ENCODE measurements at regions not wholly inside any gene's neighbourhood (a gene's known extent, or its start where the extent isn't known, plus 50 kb on each side); places are given as distances from the start of the nearest gene placed in this dataset.

GRCh38 chr7:47643716-47644400 is 61.9 kb upstream of the TNS3 start:
- DNase-seq, result no peak
- no peak overlapping the region for H3K4me3 ChIP-seq
- 93 to 97% methylated on average over 4 of the region's 4 CpGs for WGBS, 2 donors
- no peak for ATAC-seq (ENCODE audit: insufficient read depth, low FRiP score)
- no peaks in the 10 kb centered on the region for H3K9me3 ChIP-seq (ENCODE audit: control insufficient read depth in 4 of 4, insufficient read depth in 3 of 4, low read length in 3 of 4)
- no peak overlapping the region for H3K9ac ChIP-seq (ENCODE audit: insufficient read depth in 1 of 2, low read length in 2 of 2)
- H3K36me3 ChIP-seq (ENCODE audit: control insufficient read depth in 4 of 4, insufficient read depth in 4 of 4, low read length in 4 of 4), result no peaks in the 10 kb centered on the region
- H3K4me1 ChIP-seq (ENCODE audit: control insufficient read depth in 5 of 5, insufficient read depth in 5 of 5, low read length in 5 of 5), result peaks cover 0 to 31% (median 5%) of the 10 kb centered on the region in 5 donors
- no peak for TF ChIP-seq CTCF (IDR thresholded peaks at IDR 0.05; ENCODE audit: control extremely low read depth, extremely low read depth)
- no peaks in the 10 kb centered on the region for H3K27me3 ChIP-seq (ENCODE audit: control insufficient read depth in 3 of 3, insufficient read depth in 3 of 3, low read length in 2 of 3)
- no peak overlapping the region for H3K27ac ChIP-seq (ENCODE audit: low read depth in 1 of 2, low read length in 1 of 2)

GRCh38 chr7:47640265-47640664 is 58.4 kb upstream of the TNS3 start:
- 91 to 92% methylated on average over 8 of the region's 8 CpGs for WGBS, 2 donors
- no peak overlapping the region for H3K27ac ChIP-seq (ENCODE audit: low read depth in 1 of 2, low read length in 1 of 2)

GRCh38 chr7:47639495-47640110 is 57.7 kb upstream of the TNS3 start:
- no peaks in the 10 kb centered on the region for H3K9me3 ChIP-seq (ENCODE audit: control insufficient read depth in 4 of 4, insufficient read depth in 3 of 4, low read length in 3 of 4)
- H3K27ac ChIP-seq (ENCODE audit: low read depth in 1 of 2, low read length in 1 of 2), result no peak overlapping the region
- peaks cover 0 to 40% (median 9%) of the 10 kb centered on the region in 5 donors for H3K4me1 ChIP-seq (ENCODE audit: control insufficient read depth in 5 of 5, insufficient read depth in 5 of 5, low read length in 5 of 5)
- no peaks in the 10 kb centered on the region for H3K36me3 ChIP-seq (ENCODE audit: control insufficient read depth in 4 of 4, insufficient read depth in 4 of 4, low read length in 4 of 4)
- H3K27me3 ChIP-seq (ENCODE audit: control insufficient read depth in 3 of 3, insufficient read depth in 3 of 3, low read length in 2 of 3), result no peaks in the 10 kb centered on the region
- TF ChIP-seq CTCF (IDR thresholded peaks at IDR 0.05; ENCODE audit: control extremely low read depth, extremely low read depth), result no peak
- H3K9ac ChIP-seq (ENCODE audit: insufficient read depth in 1 of 2, low read length in 2 of 2), result no peak overlapping the region
- ATAC-seq (ENCODE audit: insufficient read depth, low FRiP score) (no peak), DNase-seq (no peak)
- H3K4me3 ChIP-seq, result no peak overlapping the region
- WGBS, 2 donors, result 94% methylated on average over 3 of the region's 3 CpGs

More at GRCh38 chr7:47640265-47640664, 58.4 kb upstream of the TNS3 start:
- DNase-seq (no peak), ATAC-seq (ENCODE audit: insufficient read depth, low FRiP score) (no peak)
- H3K36me3 ChIP-seq (ENCODE audit: control insufficient read depth in 4 of 4, insufficient read depth in 4 of 4, low read length in 4 of 4), result no peaks in the 10 kb centered on the region
- TF ChIP-seq CTCF (IDR thresholded peaks at IDR 0.05; ENCODE audit: control extremely low read depth, extremely low read depth), result no peak
- no peak overlapping the region for H3K4me3 ChIP-seq
- H3K9me3 ChIP-seq (ENCODE audit: control insufficient read depth in 4 of 4, insufficient read depth in 3 of 4, low read length in 3 of 4), result no peaks in the 10 kb centered on the region
- no peak overlapping the region for H3K9ac ChIP-seq (ENCODE audit: insufficient read depth in 1 of 2, low read length in 2 of 2)
- H3K4me1 ChIP-seq (ENCODE audit: control insufficient read depth in 5 of 5, insufficient read depth in 5 of 5, low read length in 5 of 5), result peaks cover 0 to 35% (median 6%) of the 10 kb centered on the region in 5 donors
- H3K27me3 ChIP-seq (ENCODE audit: control insufficient read depth in 3 of 3, insufficient read depth in 3 of 3, low read length in 2 of 3), result no peaks in the 10 kb centered on the region

Measured in lung (tissue), 11 donors.